GM18507 (cell line): ENCODE measurements at regions not wholly inside any gene's neighbourhood (a gene's known extent, or its start where the extent isn't known, plus 50 kb on each side); places are given as distances from the start of the nearest gene placed in this dataset.

Experiments
- DNase-seq: peaks from one replicate; pipeline ENCODE4 v3.0.0; 2011; ENCODE audit warnings: low read depth; ENCODE audit not compliant: insufficient read length; ENCODE audit errors: extremely low spot score
- FAIRE-seq: peaks from 2 replicates; lab custom pipeline; 2011; peaks lifted over from hg19 to GRCh38; lab: Jason Lieb, UNC

DNA sequence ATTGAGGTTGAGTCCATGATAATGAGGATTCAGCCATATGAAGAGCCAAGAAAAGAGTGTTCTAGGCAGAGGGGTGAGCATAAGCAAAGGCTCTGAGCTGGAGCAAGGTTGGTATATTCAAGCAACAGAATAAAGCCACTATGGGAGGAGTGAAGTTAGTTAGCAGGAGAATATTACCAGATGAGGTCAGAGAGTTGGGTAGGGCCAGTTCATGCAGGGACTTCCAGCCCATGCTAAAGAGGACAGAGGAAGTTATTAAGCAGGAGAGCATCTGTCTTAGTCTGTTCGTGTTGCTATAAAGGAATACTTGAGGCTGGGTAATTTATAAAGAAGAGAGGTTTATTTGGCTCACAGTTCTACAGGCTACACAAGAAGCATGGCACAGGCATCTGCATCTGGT is 57.1 kb upstream of the ATG10 start:
- DNase-seq (no peak), FAIRE-seq (no peak)

DNA sequence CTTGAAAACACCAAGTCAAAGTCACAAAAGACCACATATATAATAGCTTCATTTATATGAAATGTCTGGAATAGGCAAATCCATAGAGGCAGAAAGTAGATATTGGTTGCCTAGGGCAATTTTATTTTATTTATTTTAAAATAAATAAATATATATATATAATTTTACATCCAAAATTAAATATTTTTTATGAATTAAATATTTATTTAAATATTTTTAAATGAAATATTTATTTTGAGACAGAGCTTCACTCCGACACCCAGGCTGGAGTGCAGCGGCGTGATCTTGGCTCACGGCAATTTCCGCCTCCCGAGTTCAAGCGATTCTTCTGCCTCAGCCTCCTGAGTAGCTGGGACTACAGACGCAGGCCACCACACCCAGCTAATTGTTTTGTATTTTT is 58.9 kb upstream of the ATG10 start:
- DNase-seq: no peak
- no peak for FAIRE-seq

DNA sequence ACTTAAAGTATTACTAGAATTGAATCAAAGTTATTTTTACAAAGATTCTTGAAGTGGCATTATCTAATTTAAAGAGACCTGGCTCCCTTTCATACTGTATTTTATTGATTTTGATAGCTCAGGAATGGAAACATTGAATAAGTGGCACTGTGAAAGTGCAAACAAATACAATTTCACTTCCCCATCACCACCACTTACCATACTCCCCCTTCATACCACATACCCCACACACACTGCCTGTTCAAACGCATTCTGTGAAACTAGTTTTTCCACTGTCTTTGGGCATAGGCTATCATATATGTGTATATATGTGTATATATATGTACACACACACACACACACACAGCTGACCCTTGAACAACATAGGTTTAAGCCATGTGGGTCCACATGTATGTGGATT is 62.1 kb upstream of the ATG10 start:
- FAIRE-seq: peak; percentile 64
- DNase-seq: no peak

DNA sequence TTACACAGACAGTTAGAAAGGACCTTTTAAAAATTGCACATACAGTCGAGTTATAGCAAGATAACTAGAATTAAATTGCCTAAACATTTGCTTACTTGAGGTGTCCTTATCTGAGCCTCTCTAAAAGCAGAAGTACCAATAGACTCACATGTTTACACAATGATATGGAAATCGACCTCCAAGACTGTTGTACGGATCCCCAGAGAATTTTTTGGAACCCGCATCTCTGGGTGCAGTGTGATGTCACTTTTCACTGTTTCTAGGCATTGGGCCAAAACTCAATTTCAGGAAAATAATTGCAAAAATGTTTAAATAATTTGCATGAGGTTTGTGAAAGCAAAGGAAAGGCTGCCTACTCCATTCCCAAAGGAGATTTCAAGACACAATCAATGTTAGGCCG is 63.1 kb upstream of the ATG10 start:
- DNase-seq (no peak), FAIRE-seq (peak; percentile 33)

DNA sequence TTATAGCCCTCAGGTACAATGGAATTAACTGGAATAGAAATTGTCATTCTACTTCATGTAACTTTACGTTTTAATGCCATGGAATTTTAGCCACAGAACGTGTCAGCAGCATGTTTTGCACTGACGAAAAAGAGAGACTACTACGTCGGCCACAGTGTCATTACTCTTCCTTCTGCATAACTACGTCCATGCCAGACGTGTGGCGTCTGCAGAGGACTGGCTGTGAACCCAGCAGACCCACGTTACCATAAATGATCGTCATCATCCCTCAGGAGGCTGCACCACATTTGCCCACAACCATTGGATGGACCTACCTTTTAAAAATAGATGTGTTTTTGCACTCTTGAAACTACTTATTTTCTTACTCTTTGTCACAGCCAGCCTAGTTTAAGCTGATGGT is 63.8 kb upstream of the ATG10 start:
- no peak for FAIRE-seq
- no peak for DNase-seq

DNA sequence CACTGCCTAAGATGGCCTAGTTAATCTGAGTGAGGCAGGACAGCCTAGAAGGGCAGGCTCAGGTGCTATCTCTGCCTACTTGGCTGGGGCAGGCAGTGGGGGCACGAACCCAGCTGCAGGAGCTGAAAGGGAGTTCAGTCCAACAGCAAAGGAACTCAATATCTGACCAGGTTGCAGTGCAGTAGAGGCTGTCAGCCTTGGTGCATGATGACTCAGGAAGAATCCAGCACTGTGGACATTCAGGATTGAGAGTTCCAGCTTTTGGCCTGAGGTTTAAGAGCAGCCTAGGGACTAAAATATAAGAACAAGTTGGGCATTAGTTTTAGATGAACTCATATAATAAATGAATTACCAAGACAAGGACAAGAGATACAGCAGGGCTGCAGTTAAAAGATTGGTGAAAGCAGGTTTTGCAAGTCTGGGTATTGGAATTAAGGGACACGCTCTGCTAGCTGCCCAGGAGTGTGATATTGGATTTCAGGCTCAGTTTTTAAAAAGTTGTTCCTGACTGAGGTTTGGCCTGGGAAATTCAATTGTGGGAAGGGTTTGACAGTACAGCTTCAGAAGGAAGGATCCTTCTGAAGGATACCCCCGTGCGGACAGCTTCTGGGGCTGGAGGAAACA is 64.7 kb upstream of the ATG10 start:
- DNase-seq (no peak), FAIRE-seq (no peak)

DNA sequence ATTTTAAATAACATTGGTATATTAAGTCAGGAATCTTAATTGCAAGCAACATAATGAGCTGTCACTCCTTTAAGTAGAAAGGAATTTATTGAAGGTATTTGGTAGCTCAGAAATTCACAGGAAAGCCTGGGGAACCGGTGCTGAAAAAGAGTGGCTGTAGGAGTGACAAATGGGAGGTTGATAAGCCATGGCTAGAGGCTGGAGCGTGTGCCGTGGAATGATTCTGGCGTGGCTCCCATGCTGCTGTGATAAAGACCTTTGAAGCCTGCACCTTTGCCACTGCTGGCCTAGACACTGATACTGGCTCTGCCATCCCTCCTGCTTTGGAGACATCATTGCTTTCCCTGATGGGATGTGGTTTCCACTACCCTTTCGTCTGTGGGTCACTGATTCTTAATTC is 65.7 kb upstream of the ATG10 start:
- no peak for FAIRE-seq
- no peak for DNase-seq

DNA sequence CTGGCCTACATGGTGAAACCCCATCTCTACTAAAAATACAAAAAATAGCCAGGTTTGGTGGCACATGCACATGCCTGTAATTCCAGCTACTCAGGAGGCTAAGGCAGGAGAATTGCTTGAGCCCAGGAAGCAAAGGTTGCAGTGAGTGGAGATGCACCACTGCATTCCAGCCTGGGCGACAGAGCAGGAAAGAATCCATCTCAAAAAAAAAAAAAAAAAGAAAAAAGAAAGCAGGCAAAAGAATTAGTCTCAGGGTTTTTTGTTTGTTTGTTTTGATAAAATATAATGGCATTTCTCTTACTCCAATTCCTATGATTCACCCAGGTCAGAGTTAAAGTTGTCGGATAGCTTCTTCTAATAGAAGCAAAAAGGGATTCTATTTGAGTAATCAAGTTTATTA is 67.0 kb upstream of the ATG10 start:
- FAIRE-seq (no peak), DNase-seq (no peak)

DNA sequence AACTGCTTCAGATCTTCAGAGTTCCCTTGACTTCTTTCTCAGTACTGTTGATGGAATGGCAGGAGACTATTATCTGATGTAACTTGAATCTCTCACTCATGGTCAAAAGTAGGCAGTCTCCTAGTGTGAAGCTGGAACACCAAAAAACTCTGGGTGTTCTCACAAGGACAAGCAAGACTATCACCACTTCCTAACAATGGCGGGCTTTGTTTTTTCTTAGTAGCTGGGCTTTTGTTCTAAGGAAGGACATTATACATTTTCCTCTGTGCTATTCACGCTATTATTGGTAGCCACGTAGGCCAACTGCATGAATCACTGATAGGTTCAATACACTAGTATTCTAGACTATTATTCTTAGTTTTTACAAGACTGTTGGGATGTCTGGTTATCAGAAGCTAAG is 67.7 kb upstream of the ATG10 start:
- no peak for FAIRE-seq
- DNase-seq: no peak

DNA sequence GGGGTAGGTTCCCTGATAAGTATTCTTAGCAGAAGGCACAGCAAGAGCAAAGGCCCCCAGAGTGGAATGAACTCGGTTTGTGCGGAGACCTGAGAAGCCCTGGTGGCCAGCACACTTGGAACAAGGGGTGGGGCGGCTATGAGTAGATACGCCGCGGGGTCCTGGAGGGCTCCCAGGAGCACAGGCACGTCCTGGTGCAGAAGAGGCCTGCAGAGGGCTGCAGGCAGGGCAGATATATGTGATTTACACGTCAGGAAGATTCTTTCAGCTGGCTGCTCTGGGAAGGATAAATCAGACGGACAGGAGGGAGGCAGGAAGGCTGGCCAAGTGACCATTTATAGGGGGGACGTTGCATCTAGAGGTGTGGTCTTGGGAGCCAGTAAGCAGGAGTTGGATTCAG is 70.2 kb upstream of the ATG10 start:
- no peak for FAIRE-seq
- DNase-seq: no peak

DNA sequence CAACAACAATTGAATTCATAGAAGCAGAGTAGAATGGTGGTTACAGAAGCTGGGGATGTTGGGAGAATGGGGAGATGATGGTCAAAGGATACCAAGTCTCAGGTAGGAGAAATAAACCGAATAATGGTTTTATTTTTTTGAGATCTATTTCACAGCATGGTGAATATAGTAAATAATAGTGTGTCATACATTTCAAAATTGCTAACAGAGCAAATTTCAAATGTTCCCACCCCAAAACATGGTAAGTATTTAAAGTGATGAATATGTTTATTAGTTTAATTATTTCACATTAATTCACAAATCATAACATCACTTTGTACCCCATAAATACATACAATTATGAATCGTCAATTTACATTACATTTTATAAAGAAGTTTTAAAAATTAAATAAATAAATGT is 72.7 kb upstream of the ATG10 start:
- DNase-seq (no peak), FAIRE-seq (no peak)

DNA sequence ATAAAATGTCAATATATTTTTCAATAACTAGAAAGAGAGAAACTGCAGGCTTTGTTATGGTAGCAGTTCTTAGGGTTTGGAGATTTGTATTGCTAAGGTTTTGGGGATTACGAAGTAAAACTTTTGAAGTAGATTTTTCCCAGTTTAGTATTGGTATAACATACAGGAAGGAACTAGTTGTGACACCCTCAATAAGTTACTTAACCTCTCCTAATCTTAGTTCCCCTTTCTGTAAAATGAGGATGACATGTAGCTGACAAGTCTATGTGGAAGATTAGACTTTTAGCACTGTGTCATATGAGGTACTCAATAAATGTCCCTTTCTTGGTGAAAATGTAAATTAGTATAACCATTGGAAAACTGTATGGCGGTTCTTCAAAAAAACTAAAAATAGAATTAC is 73.4 kb upstream of the ATG10 start:
- DNase-seq (no peak), FAIRE-seq (peak; percentile 59)

DNA sequence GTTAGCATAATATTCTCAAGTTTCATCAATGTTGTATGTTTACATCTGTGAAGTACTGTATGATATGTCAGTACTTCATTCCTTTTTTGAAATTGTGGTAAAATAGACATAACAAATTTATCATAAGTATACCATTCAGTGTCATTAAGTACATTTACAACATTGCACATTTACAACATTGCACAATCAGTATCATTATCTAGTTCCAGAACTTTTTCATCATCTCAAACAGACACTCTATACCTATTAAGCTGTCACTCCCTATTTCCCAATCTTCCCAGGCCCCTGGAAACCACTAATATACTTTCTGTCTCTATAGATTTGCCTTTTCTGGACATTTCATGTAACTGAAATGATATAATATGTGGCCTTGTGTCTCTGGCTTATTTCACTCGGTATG is 75.1 kb upstream of the ATG10 start:
- DNase-seq (no peak), FAIRE-seq (no peak)

DNA sequence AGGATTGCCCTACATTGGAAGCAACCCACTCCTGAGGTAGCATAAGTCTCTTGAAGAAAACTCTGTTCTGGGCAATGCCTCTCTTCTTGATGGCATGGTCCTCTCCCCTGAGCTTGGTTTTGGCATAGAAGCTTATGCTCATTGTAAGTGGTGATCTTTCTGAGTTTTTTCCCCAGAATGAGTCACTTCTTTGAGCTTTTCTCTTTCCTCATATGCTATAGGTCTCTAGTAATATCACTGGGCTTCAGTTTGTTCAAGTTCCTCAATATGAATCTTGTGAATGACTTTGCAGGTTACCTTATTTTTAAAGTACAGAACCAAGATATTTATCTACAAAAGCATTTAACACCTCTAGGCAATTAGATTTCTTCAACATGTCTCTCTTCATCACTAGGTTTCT is 76.5 kb upstream of the ATG10 start:
- DNase-seq (no peak), FAIRE-seq (no peak)

DNA sequence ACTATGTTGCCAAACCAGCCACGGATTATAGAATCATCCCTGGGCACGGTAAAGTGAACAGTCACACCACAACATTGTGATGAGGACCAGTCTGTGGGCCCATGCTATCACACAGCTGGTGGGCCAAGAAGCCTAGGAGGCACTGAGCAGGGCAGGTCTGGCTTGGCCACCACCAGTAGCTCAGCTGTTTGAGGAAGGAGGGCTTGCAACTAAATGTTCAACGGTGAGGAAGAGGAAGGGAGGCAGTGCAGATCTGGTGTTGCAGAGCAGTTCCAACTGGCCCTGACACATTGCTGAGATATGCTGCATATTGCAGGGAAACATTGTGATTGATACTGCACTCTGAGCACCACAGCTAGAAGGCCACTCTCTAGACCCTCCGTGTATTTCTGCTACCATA is 77.9 kb upstream of the ATG10 start:
- DNase-seq: no peak

DNA sequence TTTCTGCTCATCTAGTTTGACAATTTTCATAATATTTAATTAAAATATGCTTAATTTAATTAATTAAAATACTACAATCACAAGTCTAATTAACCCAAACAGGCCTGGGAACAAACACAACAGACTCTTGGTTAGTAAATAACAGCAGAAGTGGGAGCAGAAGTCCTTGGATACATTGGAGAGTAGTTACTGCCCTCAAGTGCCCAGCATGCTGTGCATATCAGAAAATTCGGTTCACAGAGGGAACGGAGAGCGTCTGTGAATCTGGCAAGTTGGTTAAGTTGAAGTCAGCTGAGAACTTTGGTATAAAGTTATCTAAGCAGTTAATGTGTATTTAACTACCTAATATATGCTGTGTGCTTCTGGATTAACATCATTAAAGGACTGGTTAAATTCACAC is 87.0 kb upstream of the ATG10 start:
- FAIRE-seq (no peak), DNase-seq (no peak)

More for the DNA sequence above, 77.9 kb upstream of the ATG10 start:
- no peak for FAIRE-seq

DNA sequence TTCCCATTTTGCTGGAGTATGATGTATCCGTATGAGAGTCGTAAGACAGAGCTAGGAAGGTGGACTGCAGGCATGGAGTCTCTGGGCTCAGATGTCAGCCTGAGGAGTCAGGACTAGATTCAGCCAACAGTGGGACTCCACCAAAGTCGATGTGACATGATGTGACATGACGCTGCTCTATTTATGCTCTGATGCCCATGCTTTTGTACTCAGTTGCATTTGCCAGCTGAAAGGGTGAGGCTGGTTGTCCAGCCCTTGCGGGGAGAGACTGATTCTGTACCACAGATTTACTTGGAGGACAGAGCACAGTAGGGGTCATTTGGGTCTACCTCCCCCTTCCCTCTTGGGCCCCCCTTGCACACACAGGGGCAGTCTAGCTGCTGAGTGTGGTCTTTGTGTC is 88.5 kb upstream of the ATG10 start:
- DNase-seq: no peak
- FAIRE-seq: no peak

DNA sequence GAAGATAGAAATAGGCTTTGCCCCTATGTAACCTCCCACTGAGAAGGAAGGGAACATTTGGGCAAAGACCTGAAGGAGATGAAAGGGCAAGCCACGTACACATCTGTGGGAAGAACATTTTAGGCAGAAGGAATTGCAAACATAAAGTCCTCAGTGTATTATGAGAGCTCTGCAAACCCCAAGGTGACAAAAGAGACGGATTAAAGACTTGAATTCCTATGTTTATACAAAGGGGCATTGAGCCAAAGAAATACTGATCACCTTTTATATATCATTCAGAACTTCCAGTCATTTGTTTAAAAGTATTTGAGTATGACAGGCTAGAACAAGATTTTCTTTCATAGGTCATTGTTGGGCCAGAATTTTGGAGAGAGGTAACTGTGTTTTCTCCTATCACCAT is 90.2 kb upstream of the ATG10 start:
- no peak for FAIRE-seq
- no peak for DNase-seq

DNA sequence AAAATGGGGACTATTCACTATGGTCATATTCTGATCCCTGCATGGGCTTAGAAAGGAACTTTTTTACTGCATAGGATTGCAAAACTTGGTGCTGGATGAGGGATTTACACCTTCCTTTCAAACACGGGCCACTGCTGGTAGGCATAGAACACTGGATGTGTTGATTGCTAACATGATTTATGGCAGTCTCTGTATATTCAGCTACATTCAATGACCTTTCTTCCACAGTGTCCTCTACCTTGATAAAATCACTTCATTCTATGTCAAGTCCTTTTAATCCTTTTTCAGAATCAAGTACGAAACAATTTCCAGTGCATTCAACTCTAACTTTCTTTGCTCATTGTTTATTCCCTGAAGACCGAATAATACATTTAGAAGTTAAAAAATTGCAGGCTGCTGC is 91.9 kb upstream of the ATG10 start:
- no peak for FAIRE-seq
- no peak for DNase-seq

DNA sequence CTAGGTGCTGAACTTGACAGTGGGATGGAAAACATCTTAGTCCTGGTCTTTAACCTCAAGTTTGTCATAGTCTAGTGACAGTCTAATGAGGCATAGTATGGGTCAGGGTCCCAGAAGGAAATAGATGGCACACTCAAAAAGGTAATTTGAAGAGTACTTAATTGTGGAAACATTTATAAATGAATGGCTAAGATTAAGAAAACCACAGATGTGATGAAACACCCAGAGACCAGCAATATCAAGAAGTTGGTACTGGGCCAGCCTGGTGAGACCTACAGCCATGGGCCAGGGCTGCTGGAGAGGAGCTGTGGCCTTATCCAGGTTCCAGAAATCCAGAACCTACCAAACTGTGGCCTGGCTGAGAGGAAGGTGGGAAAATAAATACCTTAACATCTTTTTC is 93.5 kb upstream of the ATG10 start:
- DNase-seq (no peak), FAIRE-seq (no peak)

DNA sequence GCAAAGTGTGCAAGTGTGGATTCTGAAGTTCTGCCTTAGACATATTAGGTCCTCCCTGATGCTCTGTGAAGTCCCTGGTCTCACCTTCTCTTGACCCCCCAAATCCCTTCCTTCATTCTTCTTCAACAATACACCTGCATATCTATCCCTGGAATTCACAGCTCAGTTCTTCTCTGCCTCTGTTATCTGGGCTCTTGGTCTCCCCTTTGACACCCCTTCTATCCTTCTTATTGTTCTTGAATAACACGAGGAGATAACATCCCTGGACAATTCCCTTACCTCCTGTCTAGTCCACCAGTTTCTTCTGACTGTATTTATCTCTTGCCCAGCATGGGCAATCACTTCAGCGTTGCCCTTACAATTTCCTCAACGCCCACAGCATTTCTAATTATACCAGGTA is 104.8 kb upstream of the ATG10 start:
- FAIRE-seq: no peak

DNA sequence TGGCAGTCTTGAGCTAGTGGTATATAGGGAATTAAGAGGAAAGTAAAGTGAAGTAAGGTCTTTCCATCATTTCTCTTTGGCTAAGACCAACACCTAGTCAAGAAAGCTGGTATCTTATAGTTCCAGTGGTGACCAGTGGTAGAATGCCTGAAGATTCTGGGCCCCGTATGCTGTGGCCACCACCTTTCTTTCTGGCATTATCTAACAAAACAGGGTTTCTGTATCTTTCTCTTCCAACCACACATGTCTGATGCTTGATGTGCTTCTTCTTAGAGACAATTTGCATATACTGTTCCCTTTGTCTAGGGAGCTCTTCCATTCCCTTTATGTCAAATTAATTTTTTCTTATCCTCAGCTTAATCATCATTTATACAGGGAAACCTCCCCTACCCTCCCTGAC is 109.9 kb upstream of the SSBP2 start:
- FAIRE-seq: no peak

More for the DNA sequence above, 104.8 kb upstream of the ATG10 start:
- no peak for DNase-seq

More for the DNA sequence above, 109.9 kb upstream of the SSBP2 start:
- DNase-seq: no peak
